ENCODE measurements at regions not wholly inside any gene's neighbourhood (a gene's known extent, or its start where the extent isn't known, plus 50 kb on each side); places are given as distances from the start of the nearest gene placed in this dataset.
A peak's percentile ranks its signal among the peaks of the same experiment; 100 is the strongest.
"Not testable (repeated sequence)": the region's sequence is repeated elsewhere in the genome, so short reads cannot be mapped to it uniquely, and the experiment has no call there.

DNA sequence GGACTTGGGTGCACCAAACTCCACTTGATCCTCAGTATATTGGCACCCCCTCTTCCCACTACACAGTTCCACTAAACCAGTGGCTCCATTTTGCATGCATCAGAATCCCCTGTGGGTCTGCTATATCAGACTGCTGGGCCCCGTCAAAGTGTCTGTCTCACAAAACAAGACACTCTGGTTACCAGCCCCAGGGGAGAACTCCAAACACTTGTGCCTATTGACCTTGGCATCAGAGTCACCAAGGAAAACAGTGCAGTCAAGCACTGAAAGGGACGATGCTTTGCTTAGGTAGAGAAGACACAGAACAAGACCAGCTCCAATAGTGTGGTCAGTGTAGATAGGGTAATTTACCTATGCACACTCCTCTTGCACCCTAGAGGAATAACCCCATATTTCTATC lies 205.8 kb upstream of the RAI14 start:
- DNase-seq = no peak

DNA sequence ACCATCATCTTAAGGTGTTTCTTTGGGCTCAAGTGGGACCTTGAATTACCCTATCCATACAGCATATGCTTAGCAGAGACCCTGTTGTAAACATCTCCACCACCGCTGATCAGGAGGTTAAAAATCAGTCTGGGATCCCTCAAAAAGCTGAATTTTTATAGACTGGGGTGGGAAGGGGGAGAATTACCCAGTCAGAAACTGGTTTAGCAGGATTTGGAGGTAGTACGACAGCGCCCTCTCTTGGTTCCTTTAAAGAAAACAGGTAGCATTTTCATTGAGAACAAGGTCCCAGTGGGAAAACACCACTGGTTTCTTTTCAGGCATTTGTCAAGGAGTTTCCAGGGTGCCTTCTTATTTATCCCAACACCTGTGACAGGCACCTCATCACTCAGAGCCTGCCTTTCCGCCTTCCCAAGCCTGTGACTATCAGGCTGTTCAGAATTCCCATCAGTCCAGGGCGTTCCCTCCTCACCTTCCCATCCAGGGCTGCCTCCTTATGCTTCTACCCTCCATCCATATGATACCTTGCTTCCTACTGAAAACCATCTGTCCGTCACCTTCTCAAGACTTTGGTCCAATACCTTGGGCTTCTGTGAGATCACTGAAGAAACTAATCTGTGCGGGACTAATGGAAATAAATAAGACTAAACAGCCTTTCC lies 203.8 kb upstream of the RAI14 start:
- no peak for DNase-seq

DNA sequence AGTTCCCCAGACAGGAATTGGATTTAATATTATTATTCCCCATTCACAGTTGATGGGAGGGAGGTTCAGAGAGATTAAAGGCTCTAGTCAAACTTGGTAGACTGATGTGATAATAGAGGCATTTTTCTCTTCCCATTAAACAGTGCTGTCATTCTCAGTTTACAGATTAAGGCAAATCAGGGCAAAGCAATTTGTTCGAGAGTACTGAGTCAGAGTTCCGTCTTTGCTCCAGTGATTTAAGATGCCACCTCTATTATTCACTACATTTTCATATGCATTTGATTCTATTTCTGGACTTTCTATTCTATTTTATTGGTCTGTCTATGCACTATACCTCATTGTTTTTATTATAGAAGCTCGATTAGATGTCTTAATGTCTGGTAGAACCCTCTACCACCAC lies 201.0 kb upstream of the RAI14 start:
- no peak for DNase-seq

DNA sequence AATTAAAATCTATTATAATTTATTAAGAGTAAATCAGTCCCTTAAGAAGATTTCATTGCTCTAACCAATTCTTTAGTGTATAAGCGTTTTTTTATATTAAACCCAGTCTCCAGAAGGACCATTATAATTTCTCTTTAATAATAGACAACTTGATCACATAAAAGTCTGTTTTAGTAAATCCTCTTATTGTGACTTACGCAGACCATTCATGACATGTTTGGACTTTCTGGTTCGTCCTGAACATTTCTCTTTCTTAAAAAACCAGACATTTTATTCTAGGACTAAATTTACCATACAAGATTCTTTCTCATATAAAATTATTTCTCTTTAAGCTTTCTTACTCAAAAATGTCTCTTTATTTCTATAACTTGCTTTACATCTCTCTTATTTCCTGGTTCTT lies 196.2 kb upstream of the RAI14 start:
- DNase-seq = no peak

DNA sequence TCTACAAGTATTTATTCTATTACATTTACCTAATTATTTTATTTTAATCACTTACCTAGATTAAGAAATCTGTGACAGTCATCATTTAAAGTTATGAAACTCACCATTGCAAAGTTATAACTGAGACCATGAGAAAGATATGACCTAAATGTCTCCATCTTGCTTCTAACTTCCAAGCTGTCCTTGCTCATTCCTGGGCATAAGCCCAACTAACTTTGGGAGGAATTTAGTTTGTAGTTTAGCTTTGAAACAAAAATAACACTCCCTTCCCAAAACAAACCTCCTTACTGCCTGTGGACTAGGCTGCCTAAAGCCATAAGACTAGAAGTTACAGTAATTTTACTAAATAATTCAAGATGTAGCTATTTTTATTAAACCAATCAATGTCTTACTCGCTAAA lies 195.6 kb upstream of the RAI14 start:
- no peak for DNase-seq

DNA sequence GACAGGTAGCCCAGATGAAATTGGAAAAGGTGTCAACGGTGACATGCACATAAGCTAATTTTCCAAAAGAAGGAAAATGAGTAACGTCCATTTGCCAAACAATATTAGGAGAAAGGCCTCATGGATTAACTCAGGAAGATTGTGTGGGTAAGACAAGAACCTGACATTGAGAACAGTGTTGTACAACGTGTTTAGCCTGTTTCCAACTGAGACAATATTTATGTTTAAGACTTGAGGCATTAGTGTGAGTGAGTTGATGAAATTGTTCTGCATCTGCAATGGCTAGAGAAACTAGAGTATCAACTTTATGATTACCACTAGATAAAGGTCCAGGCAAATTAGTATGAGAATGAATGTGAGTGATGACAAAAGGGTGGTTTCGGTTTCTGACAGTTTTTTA lies 191.3 kb upstream of the RAI14 start:
- DNase-seq = no peak

DNA sequence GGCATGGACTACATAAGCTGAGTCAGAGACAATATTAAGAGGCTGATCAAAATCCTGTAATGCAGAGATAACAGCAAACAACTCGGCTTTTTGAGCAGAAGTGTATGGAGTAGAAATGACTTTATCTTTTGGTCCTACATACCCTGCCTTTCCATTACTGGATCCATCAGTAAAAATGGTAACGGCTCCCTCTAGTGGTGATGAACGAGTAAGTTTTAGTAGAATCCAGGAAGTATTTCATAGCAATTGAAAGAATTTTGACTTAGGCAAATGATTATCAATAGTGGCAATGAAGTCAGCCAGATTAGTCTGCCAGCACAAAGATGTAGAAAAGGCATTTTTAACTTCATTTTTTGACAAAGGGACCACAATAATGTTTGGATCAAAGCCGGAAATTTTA lies 190.8 kb upstream of the RAI14 start:
- not testable (repeated sequence) for DNase-seq

DNA sequence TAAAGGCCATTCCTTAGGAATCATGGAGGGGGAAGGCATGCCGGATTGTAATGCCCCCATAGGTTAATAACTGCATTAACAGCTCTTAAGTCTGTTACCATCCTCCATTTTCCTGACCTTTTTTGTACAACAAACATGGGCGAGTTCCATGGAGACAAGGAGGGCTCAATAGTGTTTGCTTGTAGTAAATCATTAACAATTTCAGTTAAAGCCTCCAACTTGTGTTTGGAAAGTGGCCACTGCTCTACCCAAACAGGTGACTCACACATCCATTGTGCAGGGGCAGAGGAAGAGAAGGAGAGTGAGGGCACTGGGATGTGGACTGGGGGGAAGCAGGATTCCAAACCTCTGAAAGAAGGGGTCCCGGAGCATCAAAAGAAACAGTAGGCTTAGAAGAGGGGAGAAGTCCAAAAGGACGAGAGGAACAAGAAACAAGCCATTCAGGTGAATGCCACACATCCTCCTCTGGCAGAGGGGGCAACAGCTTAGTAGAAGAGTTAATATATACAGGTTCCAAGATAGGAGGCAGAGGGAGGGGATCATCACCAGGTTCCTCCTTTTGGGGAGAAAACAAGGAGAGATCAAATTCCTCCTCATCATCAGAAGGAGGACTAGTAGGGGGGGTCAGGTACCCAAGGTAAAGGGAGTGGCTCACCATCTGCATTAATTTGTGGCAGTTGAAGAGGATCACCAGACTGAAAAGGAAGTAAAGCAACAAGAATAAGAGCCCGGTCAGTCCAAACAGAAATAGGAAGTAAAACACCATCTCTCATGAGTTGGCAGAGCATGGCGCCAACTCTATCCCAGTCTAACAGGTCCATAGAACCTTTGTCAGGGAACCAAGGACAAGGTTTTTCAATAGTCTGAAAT lies 189.4 kb upstream of the RAI14 start:
- DNase-seq = not testable (repeated sequence)

DNA sequence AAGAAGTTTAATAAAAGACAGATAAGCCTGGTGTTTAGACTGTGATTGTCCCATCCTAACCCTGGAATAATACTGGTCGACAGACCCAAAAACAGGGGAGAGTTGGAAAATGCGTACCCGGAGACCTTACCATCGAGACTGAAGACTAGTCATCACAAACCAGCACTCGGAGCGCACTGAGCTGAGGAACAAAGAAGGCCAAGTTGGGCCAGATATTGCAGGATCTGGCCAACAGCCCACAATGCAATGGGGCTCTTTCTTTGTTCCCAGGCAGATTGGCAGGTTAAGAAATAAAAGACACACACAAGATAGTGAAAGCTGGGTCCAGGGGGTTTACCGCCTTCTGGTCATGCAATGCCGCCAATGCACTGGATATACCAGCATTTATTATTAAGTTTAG lies 188.7 kb upstream of the RAI14 start:
- no peak for DNase-seq

DNA sequence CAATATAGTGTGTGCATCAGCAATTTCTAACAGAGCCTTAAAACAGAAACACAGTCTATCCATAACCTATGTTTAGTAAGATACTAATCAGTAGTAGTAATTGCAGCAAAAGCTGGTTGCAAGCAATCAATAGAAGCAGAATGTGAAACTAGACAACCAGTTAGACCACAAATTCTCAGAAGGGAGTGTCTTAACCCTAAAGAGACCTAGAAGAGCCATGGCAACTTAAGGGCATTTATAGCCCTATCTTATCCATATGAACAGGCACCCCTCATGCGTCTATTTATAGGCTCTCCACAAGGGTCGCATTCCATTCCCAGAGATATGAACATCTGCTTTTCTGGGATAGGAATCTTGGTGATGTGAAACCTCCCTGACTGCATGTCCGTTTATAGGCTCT lies 188.1 kb upstream of the RAI14 start:
- not testable (repeated sequence) for DNase-seq

DNA sequence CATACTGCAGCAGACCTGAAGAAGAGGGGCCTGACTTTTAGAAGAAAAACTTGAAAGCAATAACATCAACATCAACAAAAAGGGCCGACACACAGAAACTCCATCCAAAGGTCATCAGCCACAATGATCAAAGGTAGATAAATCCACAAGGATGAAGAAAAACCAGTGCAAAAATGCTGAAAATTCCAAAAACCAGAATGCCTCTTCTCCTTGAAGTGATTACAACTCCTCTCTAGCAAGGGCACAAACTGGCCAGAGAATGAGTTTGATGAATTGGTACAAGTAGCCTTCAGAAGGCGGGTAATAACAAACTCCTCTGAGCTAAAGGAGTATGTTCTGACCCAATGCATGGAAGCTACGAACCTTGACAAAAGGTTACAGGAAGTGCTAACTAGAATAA lies 186.2 kb upstream of the RAI14 start:
- no peak for DNase-seq

DNA sequence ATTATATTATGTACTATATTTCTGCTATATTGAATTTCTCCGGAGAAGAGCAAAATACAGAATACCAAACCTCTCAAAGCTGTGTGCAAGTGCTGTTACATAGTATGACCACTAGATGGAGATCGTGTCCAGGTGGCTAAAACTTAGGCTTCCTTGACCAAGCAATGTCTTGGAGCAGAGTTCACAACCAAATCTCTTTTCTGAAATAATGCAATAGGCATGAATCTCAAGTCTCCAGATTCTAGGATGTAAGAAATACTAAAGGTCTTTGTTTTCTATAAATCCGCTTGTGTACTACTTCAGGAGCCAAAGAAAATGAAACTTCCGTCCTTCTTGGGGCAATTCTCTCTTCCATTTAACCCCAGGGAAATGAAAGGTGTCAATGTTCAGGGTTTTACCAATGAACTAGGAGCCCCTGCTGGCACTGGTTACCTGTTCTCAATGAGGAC lies 181.5 kb upstream of the RAI14 start:
- no peak for DNase-seq

DNA sequence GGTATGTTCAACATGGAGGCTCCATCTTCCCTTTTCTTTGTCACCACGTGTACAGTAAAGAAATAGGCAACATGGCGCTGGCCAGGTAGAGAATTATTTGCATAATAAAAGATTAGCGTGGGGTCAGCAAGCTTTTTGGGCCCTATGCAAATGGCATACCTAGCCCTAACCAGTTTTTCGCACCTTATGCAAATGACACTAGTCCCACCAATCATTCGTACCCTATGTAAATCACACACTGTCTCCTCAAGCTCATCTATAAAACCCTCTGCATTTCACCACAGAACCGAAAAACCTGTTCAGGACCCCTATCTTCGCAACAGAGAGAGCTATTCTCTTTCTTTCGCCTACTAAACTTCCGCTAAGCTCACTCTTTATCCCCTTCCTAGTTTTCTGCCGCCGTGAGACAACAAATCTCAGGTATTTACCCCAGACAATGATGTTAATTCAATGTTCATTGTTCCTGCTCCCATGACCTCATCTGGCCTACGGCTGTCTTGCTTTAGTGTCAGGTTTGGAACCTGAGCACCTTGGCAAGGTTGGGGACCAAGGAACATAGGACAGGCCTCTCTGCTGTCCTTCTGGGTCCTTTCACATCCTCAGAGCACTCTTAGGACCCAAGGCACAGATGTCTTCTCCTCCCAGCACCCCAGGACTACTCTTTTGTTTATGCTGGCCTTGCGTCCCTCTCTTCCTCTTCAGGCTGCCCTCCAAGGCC lies 180.7 kb upstream of the RAI14 start:
- DNase-seq = no peak

DNA sequence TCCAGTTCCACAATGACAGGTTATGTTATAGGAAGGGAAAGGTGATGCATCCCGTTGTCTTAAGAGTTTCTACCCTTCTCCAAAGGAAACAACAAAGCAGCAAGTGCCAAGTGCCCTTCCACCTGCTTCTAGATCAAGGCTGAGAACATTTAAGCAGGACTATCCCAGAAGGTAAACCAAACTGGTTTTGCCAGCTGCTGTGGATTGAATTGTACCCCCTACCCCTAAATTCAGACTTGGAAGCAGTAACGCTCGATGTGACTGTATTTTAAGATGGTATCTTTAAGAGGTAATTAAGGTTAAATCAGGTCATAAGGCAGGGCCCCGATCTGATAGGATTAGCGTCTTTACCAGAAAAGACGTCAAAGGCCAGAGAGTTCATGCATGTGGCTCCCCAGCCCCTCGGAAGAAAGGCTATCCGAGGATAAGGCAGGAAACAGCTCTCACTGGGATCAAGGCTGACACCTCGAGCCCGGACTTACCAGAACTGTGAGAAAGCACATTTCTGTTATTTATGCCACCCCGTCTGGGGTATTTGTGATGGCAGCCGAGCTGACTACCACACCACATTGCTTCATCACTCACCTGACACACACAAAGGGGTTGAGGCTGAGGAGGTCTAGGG lies 179.1 kb upstream of the RAI14 start:
- no peak for DNase-seq

DNA sequence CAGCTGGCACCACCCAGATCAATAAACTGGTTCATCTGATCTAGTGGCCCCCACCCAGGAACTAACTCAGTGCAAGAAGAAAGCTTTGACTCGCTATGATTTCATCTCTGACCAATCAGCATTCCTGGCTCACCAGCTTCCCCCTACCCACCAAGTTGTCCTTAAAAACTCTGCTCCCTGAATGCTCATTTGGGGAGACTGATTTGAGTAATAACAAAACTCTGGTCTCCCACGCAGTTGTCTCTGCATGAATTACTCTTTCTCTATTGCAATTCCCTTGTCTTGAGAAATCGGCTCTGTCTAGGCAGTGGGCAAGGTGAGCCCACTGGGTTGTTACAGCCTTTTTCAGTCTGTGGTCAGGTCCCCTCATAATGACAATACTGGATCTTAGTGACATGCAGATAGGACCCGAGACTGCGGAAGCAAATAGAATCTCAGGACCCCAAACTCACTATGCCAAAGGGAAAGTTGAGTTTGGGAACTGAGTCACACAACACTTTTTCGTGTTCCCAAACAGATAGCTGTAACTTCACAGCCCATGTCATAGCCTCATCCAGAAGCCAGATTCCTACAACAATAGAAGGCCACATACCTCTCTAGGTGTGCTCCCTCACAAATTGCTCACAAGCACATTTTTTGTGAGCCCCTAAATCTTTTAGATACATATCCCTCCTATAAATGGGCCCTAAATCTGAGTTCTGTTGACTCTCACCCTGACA lies 175.2 kb upstream of the RAI14 start:
- DNase-seq = no peak

DNA sequence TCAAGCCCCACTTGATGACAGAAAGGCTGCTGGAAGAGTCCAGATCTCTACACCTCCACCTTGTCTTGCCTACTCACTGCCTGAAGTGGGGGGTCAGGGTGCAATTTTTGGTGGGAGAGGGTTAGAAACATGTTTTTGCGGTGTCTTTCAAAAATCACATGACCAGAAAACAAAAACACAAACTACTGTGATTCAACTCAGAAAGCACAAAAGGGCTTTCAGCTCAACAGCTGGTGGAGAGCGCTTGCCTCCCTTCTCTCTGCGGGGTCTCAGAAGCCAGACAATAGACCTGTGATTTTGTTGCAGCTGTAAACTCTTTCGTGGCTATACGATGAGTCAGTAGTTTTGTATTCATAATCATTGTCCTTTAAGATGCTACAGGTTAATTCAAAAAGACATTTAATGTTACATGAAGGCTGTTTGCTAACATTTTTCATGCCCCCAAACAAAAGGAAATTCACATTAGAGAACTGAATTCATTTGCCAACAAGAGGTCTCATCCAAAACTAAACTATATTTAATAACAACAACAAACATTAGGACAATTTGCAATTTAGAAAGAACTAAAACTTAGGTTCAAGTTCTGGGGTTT lies 172.6 kb upstream of the RAI14 start:
- no peak for DNase-seq

DNA sequence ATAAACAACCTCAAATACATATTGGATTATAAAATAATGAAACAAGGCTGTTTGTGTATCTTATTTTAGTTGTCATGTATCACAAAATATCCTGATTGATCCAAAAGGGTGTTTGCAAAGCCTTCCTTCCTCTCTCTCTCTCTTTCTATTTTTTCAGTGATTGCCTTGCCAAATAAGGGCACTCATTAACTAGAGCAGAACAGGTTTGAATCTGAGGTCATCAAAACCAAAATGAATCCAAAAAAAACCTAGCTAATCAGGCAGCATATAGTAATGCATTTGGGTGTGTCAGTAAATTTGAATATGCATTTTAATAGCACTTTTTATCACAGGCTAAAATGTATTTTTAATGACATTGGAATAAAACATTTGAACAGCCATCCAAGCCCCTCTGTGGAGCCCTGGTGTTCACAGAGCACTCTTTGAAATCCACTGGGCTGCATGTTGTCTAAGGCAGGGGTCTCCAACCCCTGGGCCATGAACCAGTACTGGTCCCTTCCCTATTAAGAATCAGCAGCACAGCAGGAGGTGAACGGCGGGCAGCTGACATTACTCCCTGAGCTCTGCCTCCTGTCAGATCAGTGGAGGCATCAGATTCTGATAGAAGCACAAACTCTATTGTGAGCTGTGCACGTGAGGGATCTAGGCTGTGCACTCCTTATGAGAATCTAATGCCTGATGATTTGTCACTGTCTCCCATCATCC lies 171.8 kb upstream of the RAI14 start:
- DNase-seq = no peak

DNA sequence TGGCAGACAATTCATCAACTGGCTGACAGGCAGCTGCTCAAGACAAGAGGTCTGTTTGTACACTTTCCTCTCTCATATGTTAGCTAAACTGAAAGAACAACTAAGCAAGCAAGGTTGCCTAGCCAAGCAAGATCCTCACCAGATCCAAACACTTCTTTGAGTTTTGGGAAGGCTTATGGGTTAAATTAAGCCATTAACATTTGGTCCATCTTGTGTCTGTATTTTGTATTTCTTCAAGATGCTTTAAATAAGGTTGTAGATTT lies 170.4 kb upstream of the RAI14 start:
- no peak for DNase-seq

DNA sequence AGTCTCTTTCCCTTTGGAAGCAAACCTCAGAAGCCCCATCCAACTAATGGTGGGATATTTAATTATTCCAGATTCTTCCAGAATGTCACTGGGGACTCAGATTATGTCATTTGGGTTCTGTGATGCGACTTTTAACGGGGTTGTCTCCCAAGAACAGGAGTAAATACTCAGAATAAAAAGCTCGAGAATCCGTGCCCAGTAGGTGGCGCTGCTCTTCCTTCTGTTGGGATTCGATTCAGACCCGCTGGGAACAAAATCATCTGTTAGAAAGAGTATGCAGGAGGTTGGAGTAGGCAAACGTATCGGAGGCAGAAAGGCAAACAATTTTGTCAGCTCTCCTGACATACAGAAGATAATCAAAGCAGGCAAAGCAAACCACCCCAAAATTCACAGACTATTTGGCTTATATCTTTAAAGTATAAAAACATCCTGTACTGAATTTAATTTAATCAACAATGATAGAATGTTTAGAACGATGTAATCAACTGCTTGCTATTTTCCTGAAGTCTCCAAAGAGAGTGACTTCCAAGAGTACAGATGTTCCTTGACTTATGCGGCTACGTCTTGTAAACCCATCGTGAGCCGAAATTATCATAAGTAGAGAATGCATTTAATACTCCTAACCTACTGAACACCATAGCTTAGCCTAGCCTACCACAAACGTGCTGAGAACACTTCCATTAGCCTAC lies 169.8 kb upstream of the RAI14 start:
- peak; percentile 85 for DNase-seq

DNA sequence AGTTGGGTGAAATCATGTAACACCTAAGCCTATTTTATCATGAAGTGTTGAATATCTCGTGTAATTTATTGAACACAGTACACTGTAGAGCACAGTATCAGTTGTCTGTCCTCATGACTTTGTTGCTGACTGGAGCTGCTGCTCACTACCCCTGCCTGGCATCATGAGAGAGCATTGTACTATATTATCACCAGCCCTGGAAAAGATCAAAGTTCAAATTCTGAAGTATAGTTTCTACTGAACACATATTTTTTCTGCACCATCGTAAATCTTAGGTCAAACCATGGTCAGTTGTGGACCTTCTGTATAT lies 169.3 kb upstream of the RAI14 start:
- DNase-seq = no peak

DNA sequence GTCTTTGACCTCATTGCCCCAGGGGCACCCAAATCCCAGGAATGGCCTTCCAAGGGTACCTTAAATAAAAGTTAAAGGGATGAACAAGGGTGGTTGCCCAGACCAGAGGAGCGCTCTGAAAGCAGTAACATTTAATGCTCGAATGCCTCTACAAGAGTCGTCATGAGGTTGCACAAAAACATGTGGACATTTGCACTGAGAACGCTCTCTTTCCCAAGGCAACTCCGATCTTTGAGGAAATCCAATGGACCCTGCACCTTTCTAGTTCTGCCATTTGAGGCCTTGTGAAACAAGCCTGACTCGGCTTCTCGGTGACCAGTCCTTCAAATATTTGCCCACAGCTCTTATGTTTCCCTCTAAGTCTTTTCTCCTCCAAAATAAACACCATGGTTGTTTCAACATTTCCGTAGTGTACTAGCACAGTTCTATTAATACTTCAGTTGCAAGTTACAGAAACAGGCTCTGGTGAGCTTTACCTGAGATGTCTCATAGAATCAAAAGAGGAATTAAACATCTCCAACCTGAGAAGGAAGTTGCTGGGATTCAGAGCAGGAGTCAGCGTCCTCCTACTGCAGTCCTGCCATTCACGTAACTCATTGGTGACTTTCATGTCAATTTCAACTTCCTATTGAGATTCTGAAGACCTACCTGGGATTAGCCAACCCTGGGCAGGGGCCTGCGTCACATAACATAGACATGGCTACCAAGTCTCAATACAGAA lies 168.8 kb upstream of the RAI14 start:
- no peak for DNase-seq
